ENCODE measurements at regions not wholly inside any gene's neighbourhood (a gene's known extent, or its start where the extent isn't known, plus 50 kb on each side); places are given as distances from the start of the nearest gene placed in this dataset.
A peak's percentile ranks its signal among the peaks of the same experiment; 100 is the strongest.

DNA sequence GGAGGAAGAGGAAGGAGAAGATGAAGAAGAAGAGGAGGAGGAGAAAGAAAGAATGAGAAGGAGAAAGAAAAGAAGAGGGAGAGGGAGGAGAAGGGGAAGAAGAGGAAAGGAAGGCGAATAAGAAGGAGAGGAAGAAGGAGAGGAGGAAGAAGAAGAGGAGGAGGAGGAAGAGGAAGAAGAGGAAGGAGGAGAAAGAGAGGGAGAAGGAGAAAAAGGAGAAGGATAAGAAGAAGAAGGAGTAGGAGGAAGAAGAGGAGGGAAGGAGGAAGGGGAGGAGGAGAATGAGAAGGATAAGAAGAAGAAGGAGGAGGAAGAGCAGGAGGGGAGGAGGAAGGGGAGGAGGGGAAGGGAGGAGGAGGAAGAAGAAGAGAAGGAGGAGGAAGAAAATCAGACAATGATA lies 149.2 kb upstream of the LYZL2 start:
- TF ChIP-seq, protein P1, sequence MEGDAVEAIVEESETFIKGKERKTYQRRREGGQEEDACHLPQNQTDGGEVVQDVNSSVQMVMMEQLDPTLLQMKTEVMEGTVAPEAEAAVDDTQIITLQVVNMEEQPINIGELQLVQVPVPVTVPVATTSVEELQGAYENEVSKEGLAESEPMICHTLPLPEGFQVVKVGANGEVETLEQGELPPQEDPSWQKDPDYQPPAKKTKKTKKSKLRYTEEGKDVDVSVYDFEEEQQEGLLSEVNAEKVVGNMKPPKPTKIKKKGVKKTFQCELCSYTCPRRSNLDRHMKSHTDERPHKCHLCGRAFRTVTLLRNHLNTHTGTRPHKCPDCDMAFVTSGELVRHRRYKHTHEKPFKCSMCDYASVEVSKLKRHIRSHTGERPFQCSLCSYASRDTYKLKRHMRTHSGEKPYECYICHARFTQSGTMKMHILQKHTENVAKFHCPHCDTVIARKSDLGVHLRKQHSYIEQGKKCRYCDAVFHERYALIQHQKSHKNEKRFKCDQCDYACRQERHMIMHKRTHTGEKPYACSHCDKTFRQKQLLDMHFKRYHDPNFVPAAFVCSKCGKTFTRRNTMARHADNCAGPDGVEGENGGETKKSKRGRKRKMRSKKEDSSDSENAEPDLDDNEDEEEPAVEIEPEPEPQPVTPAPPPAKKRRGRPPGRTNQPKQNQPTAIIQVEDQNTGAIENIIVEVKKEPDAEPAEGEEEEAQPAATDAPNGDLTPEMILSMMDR (IDR thresholded peaks at IDR 0.05; ENCODE audit: insufficient read depth, missing control alignments) = no peak
- FAIRE-seq (no peak), DNase-seq (ENCODE audit: insufficient read length, low spot score) (no peak)

DNA sequence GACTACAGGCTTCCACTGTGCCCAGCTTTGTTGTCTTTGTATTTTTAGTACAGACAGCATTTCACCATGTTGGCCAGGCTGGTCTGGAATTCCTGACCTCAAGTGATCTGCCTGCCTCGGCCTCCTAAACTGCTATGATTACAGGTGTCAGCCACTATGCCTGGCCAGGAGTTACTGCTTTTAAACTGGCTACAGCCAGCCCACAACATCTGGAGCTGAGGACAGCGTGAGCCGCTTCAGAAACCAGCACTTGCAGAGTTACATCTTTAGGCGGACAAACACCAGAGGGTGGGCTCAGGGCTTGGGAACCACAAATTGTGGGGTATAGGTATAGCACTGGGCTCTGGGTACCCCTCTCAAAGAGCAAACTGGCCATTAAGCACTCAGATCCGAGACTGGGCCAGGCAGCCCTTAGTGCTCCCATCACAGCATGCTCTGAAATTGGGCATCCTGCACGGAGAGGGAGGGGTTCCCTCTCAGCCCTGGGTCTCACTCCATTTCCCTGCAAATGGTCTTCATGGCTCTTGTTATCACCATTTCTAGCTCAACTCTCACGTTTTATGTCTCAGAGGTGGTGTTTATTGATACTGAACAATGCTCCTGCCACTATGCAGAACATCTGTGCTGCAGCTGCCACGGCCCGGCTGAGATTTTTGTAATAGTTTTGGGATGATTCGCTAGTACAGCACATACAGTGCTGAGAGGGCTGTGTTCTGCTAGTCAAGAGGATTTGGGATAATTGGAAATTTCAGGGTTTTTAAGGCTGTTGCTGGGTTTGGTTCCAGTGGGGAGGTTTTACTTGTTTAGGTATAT lies 146.4 kb upstream of the LYZL2 start:
- TF ChIP-seq, protein P1 (IDR thresholded peaks at IDR 0.05; ENCODE audit: insufficient read depth, missing control alignments) = no peak
- FAIRE-seq (no peak), DNase-seq (ENCODE audit: insufficient read length, low spot score) (no peak)

DNA sequence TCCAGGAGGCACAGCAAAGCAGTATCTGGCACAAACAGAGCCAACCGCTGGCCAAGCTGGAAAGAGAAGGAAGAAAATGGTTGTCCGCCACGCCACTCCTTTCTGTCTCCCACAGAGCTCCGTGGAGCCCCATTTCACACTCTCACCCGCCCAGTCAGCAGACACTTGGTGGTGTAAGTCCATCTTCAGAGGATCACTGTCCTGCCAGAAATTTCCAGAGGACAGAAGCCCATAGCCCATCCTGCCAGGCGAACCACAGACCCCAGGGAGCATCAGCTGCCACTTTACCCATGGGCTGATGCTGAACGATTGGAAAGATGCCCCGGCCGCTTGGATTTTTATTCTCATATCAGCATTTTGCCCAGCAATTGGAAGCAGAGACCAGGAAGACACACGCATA lies 144.7 kb upstream of the LYZL2 start:
- no peak for FAIRE-seq
- no peak for DNase-seq (ENCODE audit: insufficient read length, low spot score)
- TF ChIP-seq, protein P1 (IDR thresholded peaks at IDR 0.05; ENCODE audit: insufficient read depth, missing control alignments) = no peak

DNA sequence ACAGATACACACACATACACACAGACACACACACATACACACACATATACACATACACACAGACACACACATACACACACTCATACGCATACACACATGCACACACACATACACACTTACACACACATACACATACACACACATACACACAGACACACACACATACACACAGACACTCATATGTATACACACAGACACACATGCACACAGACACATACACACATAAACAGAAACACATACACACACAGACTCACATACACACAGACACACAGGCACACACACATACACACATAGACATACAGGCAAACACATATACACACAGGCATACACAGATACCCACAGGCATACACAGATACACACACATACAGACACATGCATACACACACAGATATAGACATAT lies 143.9 kb upstream of the LYZL2 start:
- peak; percentile 29 for FAIRE-seq
- TF ChIP-seq, protein P1 (IDR thresholded peaks at IDR 0.05; ENCODE audit: insufficient read depth, missing control alignments) = no peak
- no peak for DNase-seq (ENCODE audit: insufficient read length, low spot score)

DNA sequence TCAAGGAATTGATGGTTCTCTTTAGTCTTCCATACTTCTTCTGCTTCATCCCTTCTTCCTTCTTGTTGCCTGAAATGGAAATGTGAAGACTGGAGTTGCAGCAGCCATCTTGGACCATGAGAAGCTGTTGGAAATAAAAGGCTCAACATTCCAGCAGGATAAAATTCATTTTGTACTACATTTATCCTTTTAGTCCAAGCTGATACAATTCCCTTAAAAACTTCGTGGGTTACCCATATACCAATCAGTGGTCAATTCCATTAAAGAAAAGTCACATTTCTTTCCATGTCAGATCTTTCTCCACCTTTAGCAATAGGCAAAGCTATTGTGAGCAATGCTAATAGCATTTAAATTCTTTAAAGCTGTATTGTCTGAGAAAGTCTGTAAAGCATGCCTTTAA lies 141.3 kb upstream of the LYZL2 start:
- TF ChIP-seq, protein P1 (IDR thresholded peaks at IDR 0.05; ENCODE audit: insufficient read depth, missing control alignments) = no peak
- no peak for DNase-seq (ENCODE audit: insufficient read length, low spot score)
- no peak for FAIRE-seq

DNA sequence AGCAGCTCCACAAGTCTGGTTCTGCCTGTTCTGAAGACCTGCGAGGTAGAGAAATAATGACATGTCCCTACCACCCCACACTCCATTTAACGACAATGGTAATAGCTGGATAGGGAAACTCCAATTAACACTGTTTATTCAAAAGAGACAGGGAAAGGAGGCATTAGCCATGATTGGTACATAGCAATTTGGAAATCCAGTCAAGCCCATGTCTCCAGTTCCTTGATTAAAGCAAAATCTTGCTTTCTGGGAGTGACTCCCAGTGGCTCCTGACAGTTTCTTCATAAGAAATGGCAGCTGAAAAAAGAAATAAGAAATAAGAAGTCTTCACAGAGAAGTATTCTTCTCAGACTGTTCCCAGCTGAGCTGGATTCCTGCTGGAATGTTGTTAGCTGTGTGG lies 140.7 kb upstream of the LYZL2 start:
- TF ChIP-seq, protein P1 (IDR thresholded peaks at IDR 0.05; ENCODE audit: insufficient read depth, missing control alignments) = no peak
- DNase-seq (ENCODE audit: insufficient read length, low spot score) (no peak), FAIRE-seq (no peak)

DNA sequence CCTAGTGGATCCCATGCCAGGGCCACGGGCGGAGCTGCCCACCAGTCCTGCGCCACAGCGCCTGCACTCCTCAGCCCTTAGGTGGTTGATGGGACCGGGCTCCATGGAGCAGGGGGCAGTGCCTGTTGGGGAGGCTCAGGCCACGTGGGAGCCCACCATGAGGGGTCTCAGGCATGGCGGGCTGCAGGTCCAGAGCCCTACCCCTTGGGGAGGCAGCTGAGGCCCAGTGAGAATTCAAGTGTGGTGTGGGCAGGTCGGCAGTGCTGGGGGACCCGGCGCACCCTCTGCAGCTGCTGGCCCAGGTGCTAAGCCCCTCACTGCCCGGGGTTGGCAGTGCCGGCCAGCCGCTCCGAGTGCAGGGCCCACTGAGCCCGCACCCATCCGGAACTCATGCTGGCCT lies 139.8 kb upstream of the LYZL2 start:
- TF ChIP-seq, protein P1 (IDR thresholded peaks at IDR 0.05; ENCODE audit: insufficient read depth, missing control alignments) = no peak
- FAIRE-seq = no peak

More for the DNA sequence above, 139.8 kb upstream of the LYZL2 start:
- DNase-seq (ENCODE audit: insufficient read length, low spot score) = no peak
